ENCODE measurements at regions not wholly inside any gene's neighbourhood (a gene's known extent, or its start where the extent isn't known, plus 50 kb on each side); places are given as distances from the start of the nearest gene placed in this dataset.

DNA sequence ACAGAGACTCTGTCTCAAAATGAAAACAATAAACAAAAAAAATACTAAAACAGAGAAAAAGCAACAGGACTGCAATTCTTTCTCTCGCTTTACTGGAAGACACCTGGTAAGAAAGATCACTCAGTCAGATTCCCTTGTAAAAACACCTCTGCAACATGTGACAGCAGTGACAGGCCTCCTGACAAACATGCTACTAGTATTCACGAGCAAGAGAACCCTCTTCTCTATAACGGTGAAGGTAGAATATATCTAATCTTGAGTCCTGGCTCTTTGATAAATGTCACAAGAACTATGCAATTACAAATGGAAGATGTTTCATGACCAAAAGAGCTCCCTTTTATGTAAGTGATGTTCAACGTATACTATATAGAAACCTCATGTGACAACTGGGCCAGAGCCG lies 986.7 kb upstream of the LRRN3 start:
- Histone ChIP-seq H3K9ac (no peak overlapping the region), H3K4me2 (ENCODE audit: unreplicated experiment) (no peak overlapping the region), H3K79me2 (ENCODE audit: insufficient read depth) (no peaks in the 10 kb centered on the region), H4K20me1 (ENCODE audit: insufficient read depth) (no peaks in the 10 kb centered on the region), H3K9me2 (ENCODE audit: insufficient read depth) (no peaks in the 10 kb centered on the region), H3K4me3 (no peak overlapping the region), H2AFZ (no peak overlapping the region), H3K27me3 (replicated peaks; ENCODE audit: insufficient read depth) (no peaks in the 10 kb centered on the region), H3F3A (ENCODE audit: insufficient read depth) (no peaks in the 10 kb centered on the region), H3K4me1 (ENCODE audit: insufficient read depth) (no peaks in the 10 kb centered on the region), H3K27ac (no peak overlapping the region), H3K9me3 (ENCODE audit: low read depth) (no peaks in the 10 kb centered on the region), H3K36me3 (ENCODE audit: low read depth) (no peaks in the 10 kb centered on the region)
- 29 to 32% methylated on average over 5 of the region's 5 CpGs for WGBS, 2 experiments (ENCODE audit: low coverage in 1 of 2, low lambda C conversion rate in 2 of 2, missing lambda C conversion rate in 2 of 2)
- in situ Hi-C loops (cut with MboI): no loop called here
- DNase-seq: no peak
- TF ChIP-seq EZH2 (IDR thresholded peaks at IDR 0.05; ENCODE audit: insufficient read depth, poor library complexity, severe bottlenecking) (no peak), EZH2phosphoT487 (IDR thresholded peaks at IDR 0.05; ENCODE audit: insufficient read depth, low read depth) (no peak)

DNA sequence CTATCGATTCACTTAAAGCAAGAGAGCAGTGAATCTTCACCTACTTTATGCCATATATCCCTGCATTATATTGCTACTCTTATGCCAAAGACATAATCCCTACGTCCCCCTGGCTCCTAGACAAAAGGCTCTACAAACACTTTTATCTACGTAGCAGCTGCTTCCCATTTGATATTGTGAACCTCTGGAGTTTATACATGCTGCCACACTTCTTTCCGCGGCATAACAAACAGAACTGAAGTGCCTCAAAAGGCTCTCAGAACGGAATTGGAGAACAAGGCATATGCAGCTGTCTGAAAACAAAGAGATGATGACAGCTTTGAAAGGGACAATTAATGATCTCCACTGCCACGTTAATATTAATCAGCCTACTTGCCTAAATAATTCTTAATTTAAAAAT lies 985.6 kb upstream of the LRRN3 start:
- 3 to 7% methylated on average over 7 of the region's 7 CpGs for WGBS, 2 experiments (ENCODE audit: low coverage in 1 of 2, low lambda C conversion rate in 2 of 2, missing lambda C conversion rate in 2 of 2)
- in situ Hi-C loops (cut with MboI): no loop called here
- Histone ChIP-seq H3K9ac (no peak overlapping the region), H3F3A (ENCODE audit: insufficient read depth) (no peaks in the 10 kb centered on the region), H3K9me2 (ENCODE audit: insufficient read depth) (no peaks in the 10 kb centered on the region), H3K4me2 (ENCODE audit: unreplicated experiment) (no peak overlapping the region), H3K27me3 (replicated peaks; ENCODE audit: insufficient read depth) (no peaks in the 10 kb centered on the region), H3K27ac (no peak overlapping the region), H3K36me3 (ENCODE audit: low read depth) (no peaks in the 10 kb centered on the region), H4K20me1 (ENCODE audit: insufficient read depth) (no peaks in the 10 kb centered on the region), H3K9me3 (ENCODE audit: low read depth) (no peaks in the 10 kb centered on the region), H3K79me2 (ENCODE audit: insufficient read depth) (no peaks in the 10 kb centered on the region), H2AFZ (no peak overlapping the region), H3K4me1 (ENCODE audit: insufficient read depth) (no peaks in the 10 kb centered on the region), H3K4me3 (no peak overlapping the region)
- no peak for DNase-seq
- TF ChIP-seq EZH2phosphoT487 (IDR thresholded peaks at IDR 0.05; ENCODE audit: insufficient read depth, low read depth): no peak
- no peak for TF ChIP-seq EZH2 (IDR thresholded peaks at IDR 0.05; ENCODE audit: insufficient read depth, poor library complexity, severe bottlenecking)

DNA sequence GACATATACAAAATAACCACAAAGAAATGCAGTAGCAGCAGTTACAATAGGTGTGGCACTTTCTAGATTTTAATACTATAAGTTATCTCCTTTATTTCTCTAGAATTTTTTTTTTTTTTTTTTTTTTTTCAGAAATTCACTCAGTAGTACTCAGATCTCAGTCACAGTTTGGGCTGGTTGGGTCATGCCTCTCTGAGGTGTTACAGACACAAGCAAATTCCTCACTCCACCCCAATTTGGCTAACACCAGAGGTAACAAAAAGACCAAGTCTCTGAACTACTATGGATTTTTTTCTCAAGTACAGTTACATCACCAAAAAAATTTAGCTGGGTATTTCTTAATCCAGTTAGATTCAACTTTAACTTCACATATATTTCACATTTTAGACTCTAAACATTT lies 985.1 kb upstream of the LRRN3 start:
- Histone ChIP-seq H3K27ac (no peak overlapping the region), H3K4me3 (no peak overlapping the region), H2AFZ (no peak overlapping the region), H3K4me1 (ENCODE audit: insufficient read depth) (no peaks in the 10 kb centered on the region), H3F3A (ENCODE audit: insufficient read depth) (no peaks in the 10 kb centered on the region), H3K9me3 (ENCODE audit: low read depth) (no peaks in the 10 kb centered on the region), H3K27me3 (replicated peaks; ENCODE audit: insufficient read depth) (no peaks in the 10 kb centered on the region), H4K20me1 (ENCODE audit: insufficient read depth) (no peaks in the 10 kb centered on the region), H3K9ac (no peak overlapping the region), H3K4me2 (ENCODE audit: unreplicated experiment) (no peak overlapping the region), H3K9me2 (ENCODE audit: insufficient read depth) (no peaks in the 10 kb centered on the region), H3K36me3 (ENCODE audit: low read depth) (no peaks in the 10 kb centered on the region), H3K79me2 (ENCODE audit: insufficient read depth) (no peaks in the 10 kb centered on the region)
- no peak for DNase-seq
- TF ChIP-seq EZH2 (IDR thresholded peaks at IDR 0.05; ENCODE audit: insufficient read depth, poor library complexity, severe bottlenecking) (no peak), EZH2phosphoT487 (IDR thresholded peaks at IDR 0.05; ENCODE audit: insufficient read depth, low read depth) (no peak)
- in situ Hi-C loops (cut with MboI): no loop called here

DNA sequence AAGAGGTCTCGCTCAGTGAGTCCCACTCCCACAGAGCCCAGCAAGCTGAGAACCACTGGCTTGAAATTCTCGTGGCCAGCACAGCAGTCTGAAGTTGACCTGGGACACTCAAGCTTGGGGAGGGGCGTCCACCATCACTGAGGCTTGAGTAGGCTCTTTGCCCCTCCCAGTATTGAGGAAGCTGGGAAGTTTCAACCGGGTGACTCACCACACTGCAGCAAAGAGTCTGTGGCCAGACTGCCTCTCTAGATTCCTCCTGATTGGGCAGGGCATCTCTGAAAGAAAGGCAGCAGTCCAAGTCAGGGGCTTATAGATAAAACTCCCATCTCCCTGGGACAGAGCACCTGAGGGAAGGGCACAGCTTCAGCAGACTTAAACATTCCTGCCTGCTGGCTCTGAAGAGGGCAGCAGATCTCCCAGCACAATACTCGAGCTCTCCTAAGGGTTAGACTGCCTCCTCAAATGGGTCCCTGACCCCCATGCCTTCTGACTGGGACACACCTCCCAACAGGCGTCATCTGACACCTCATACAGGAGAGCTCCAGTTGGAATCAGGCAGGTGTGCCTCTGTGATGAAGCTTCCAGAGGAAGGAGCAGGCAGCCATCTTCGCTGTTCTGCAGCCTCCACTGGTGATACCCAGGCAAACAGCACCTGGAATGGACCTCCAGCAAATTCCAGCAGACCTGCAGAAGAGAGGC lies 970.9 kb upstream of the LRRN3 start:
- no peaks in the 10 kb centered on the region for H4K20me1 ChIP-seq (ENCODE audit: insufficient read depth)
- no peak overlapping the region for H3K9ac ChIP-seq
- H3K4me2 ChIP-seq (ENCODE audit: unreplicated experiment): no peak overlapping the region
- H3K27me3 ChIP-seq (replicated peaks; ENCODE audit: insufficient read depth): no peaks in the 10 kb centered on the region
- H3K9me3 ChIP-seq (ENCODE audit: low read depth): no peaks in the 10 kb centered on the region
- no peak overlapping the region for H3K4me3 ChIP-seq
- DNase-seq: no peak
- in situ Hi-C loops (cut with MboI): no loop called here
- H3K9me2 ChIP-seq (ENCODE audit: insufficient read depth): no peaks in the 10 kb centered on the region
- H3K4me1 ChIP-seq (ENCODE audit: insufficient read depth): no peaks in the 10 kb centered on the region
- no peaks in the 10 kb centered on the region for H3F3A ChIP-seq (ENCODE audit: insufficient read depth)
- H3K27ac ChIP-seq: no peak overlapping the region
- no peaks in the 10 kb centered on the region for H3K79me2 ChIP-seq (ENCODE audit: insufficient read depth)
- 11 to 12% methylated on average over 7 of the region's 7 CpGs for WGBS, 2 experiments (ENCODE audit: low coverage in 1 of 2, low lambda C conversion rate in 2 of 2, missing lambda C conversion rate in 2 of 2)
- no peaks in the 10 kb centered on the region for H3K36me3 ChIP-seq (ENCODE audit: low read depth)
- no peak overlapping the region for H2AFZ ChIP-seq
- TF ChIP-seq EZH2 (IDR thresholded peaks at IDR 0.05; ENCODE audit: insufficient read depth, poor library complexity, severe bottlenecking) (no peak), EZH2phosphoT487 (IDR thresholded peaks at IDR 0.05; ENCODE audit: insufficient read depth, low read depth) (no peak)

DNA sequence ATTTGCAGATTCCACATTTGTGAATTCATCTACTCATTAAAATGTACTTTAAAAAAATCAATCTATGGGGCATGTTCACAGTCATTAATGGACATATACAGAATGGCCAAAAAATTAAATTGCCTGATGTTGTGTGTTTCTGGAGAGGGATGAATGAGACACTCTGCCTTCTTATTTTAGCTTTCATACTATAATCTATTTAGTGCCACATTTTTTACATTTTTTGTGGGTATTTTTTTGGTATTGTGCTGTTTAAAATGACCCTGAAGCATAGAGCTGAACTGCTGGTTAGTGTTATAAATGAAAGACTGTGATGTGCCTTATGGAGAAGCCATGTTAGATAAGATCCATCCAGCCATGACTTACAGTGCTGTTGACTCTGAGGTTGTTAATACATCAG lies 961.8 kb upstream of the LRRN3 start:
- Histone ChIP-seq H3K27ac (no peak overlapping the region), H3K36me3 (ENCODE audit: low read depth) (no peaks in the 10 kb centered on the region), H3K27me3 (replicated peaks; ENCODE audit: insufficient read depth) (no peaks in the 10 kb centered on the region), H3K4me3 (no peak overlapping the region), H3K79me2 (ENCODE audit: insufficient read depth) (no peaks in the 10 kb centered on the region), H3F3A (ENCODE audit: insufficient read depth) (no peaks in the 10 kb centered on the region), H3K9me3 (ENCODE audit: low read depth) (no peaks in the 10 kb centered on the region), H3K4me2 (ENCODE audit: unreplicated experiment) (no peak overlapping the region), H2AFZ (no peak overlapping the region), H4K20me1 (ENCODE audit: insufficient read depth) (no peaks in the 10 kb centered on the region), H3K9ac (no peak overlapping the region), H3K4me1 (ENCODE audit: insufficient read depth) (no peaks in the 10 kb centered on the region), H3K9me2 (ENCODE audit: insufficient read depth) (no peaks in the 10 kb centered on the region)
- TF ChIP-seq EZH2 (IDR thresholded peaks at IDR 0.05; ENCODE audit: insufficient read depth, poor library complexity, severe bottlenecking) (no peak), EZH2phosphoT487 (IDR thresholded peaks at IDR 0.05; ENCODE audit: insufficient read depth, low read depth) (no peak)
- in situ Hi-C loops (cut with MboI): no loop called here
- DNase-seq: no peak
